Cardiac muscle cell (in vitro differentiated cells and primary cell): ENCODE measurements at regions not wholly inside any gene's neighbourhood (a gene's known extent, or its start where the extent isn't known, plus 50 kb on each side); places are given as distances from the start of the nearest gene placed in this dataset.
"Not testable (repeated sequence)": the region's sequence is repeated elsewhere in the genome, so short reads cannot be mapped to it uniquely, and the experiment has no call there.

ENCODE experiments used
- DNase-seq, 2 donors: peaks; one replicate each; pipeline versions ENCODE4 v3.0.0 to v3.0.0-alpha.2; 2010 to 2017; ENCODE audit warnings: low read depth in 1 of 2, low spot score in 1 of 2
- H3K27ac ChIP-seq: fragments of 200-600 bp; sonication (generic); 2 replicates; pipeline ENCODE4 v1.5.1; 2016
- H3K27me3 ChIP-seq: fragments of 200-600 bp; sonication (generic); 2 replicates; pipeline ENCODE4 v1.6.0; 2016; ENCODE audit warnings: control low read depth
- H3K36me3 ChIP-seq: fragments of 200-600 bp; sonication (generic); 2 replicates; pipeline ENCODE4 v1.5.1; 2016; ENCODE audit warnings: control low read depth
- H3K4me1 ChIP-seq: fragments of 200-600 bp; sonication (generic); 2 replicates; pipeline ENCODE4 v1.8.1; 2017; ENCODE audit warnings: low read depth, mild to moderate bottlenecking, mixed run types
- H3K4me3 ChIP-seq: fragments of 200-600 bp; sonication (generic); 2 replicates; pipeline ENCODE4 v1.5.1; 2016; ENCODE audit warnings: mild to moderate bottlenecking
- H3K9me3 ChIP-seq: fragments of 200-600 bp; sonication (generic); 2 replicates; pipeline ENCODE4 v1.5.1; 2017; ENCODE audit warnings: low read depth, mild to moderate bottlenecking, control low read depth
- TF ChIP-seq, protein P1 (sequence below): IDR thresholded peaks from 2 replicates; pipeline ENCODE4 v1.5.1; 2012; ENCODE audit warnings: low read depth, mild to moderate bottlenecking, low read length

DNA sequence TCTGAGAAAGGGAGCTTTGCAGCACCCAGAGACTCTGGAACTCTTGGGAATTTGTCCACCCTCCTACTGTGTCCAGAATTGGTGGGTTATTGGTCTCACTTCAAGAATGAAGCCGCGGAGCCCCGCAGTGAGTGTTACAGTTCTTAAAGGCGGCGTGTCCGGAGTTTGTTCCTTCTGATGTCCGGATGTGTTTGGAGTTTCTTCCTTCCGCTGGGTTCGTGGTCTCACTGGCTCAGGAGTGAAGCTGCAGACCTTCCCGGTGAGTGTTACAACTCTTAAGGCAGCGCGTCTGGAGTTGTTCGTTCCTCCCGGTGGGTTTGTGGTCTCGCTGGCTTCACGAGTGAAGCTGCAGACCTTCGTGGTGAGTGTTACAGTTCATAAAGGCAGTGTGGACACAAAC lies 824.7 kb downstream of the LRRTM4 start:
- not testable (repeated sequence) for H3K27ac ChIP-seq, H3K4me3 ChIP-seq, H3K4me1 ChIP-seq, DNase-seq, H3K27me3 ChIP-seq, H3K36me3 ChIP-seq, H3K9me3 ChIP-seq

DNA sequence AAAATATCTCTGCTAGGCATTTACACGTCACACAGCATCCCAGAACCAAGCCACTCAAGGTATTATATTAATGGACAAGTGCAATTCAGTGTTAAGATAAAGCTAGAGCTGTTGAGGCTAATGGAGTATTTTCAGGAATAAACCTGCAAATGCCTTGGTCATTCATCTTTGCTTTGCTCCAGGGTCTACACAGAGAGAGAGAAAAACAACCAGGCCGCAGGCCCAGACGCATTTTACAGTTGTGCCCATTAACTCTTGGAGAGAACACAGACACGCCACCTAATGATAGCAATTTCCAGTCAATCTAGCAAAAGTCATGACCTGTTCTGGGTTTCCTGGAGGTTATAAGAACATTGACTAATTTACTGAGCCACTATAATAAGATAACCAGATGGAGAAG lies 829.3 kb downstream of the LRRTM4 start:
- TF ChIP-seq, protein P1, sequence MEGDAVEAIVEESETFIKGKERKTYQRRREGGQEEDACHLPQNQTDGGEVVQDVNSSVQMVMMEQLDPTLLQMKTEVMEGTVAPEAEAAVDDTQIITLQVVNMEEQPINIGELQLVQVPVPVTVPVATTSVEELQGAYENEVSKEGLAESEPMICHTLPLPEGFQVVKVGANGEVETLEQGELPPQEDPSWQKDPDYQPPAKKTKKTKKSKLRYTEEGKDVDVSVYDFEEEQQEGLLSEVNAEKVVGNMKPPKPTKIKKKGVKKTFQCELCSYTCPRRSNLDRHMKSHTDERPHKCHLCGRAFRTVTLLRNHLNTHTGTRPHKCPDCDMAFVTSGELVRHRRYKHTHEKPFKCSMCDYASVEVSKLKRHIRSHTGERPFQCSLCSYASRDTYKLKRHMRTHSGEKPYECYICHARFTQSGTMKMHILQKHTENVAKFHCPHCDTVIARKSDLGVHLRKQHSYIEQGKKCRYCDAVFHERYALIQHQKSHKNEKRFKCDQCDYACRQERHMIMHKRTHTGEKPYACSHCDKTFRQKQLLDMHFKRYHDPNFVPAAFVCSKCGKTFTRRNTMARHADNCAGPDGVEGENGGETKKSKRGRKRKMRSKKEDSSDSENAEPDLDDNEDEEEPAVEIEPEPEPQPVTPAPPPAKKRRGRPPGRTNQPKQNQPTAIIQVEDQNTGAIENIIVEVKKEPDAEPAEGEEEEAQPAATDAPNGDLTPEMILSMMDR, result no peak
- Histone ChIP-seq H3K27ac (no peak overlapping the region), H3K4me3 (no peak overlapping the region), H3K36me3 (no peaks in the 10 kb centered on the region), H3K4me1 (no peaks in the 10 kb centered on the region), H3K9me3 (no peaks in the 10 kb centered on the region), H3K27me3 (no peaks in the 10 kb centered on the region)
- no peak for DNase-seq

DNA sequence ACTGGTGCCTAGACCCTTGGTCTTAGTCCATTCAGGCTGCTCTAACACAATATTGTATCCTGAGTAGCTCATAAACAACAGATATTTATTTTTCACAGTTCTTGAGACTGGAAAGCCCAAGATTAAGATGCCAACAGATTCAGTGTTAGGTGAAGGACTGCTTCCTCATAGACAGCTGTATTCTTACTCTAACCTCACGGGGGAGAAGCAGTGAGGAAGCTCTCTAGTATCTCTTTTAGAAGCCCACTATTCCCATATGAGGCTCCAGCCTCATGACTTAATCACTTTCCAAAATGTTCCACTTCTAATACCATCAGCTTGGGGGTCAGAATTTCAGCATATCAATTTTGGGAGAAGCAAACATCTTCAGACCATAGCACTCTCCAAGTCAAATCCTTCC lies 833.4 kb downstream of the LRRTM4 start:
- Histone ChIP-seq H3K27ac (no peak overlapping the region), H3K4me1 (no peaks in the 10 kb centered on the region), H3K27me3 (no peaks in the 10 kb centered on the region), H3K36me3 (no peaks in the 10 kb centered on the region), H3K9me3 (no peaks in the 10 kb centered on the region), H3K4me3 (no peak overlapping the region)
- TF ChIP-seq, protein P1, result no peak
- DNase-seq, result no peak

DNA sequence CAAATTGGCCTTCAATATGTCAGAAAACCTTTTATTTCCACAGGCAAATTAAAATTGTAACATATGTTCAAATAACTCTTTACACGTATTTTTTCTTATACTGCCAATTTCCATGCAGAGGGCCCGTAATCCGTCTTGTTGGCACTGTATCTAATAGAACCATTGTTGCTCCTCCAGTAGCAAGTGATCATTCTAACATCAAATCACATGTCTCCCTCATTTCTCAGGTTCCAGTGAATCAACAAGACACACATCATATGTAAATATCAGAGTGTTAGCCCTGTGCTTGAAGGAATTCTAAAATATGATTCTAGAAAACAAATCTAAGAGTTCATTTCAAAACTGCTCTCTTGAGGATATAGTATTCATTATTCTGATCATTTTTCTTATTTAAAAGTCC lies 834.3 kb downstream of the LRRTM4 start:
- H3K4me3 ChIP-seq, result no peak overlapping the region
- H3K4me1 ChIP-seq, result no peaks in the 10 kb centered on the region
- no peaks in the 10 kb centered on the region for H3K36me3 ChIP-seq
- TF ChIP-seq, protein P1, result no peak
- no peaks in the 10 kb centered on the region for H3K27me3 ChIP-seq
- H3K9me3 ChIP-seq, result no peaks in the 10 kb centered on the region
- DNase-seq, result no peak
- no peak overlapping the region for H3K27ac ChIP-seq

DNA sequence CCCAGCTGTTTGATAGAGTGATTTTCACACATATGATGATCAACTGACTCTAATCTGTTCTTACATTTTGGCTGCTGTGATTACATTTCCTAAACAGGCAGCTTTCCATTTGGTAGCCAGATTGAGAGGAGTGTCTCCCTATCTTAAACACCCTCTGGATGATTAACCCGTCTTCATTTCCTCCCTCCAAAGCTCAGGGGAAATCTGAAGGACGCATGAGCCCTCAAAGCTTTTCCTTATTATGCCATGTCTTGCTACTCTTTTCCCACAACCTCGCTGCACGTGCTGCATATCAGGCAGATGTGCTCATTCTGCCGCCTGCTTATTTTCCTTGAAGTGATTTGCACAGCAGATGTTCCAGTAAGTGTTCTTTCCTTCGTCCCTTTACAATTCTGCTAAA lies 837.4 kb downstream of the LRRTM4 start:
- H3K9me3 ChIP-seq, result no peaks in the 10 kb centered on the region
- H3K27ac ChIP-seq, result no peak overlapping the region
- H3K4me3 ChIP-seq, result no peak overlapping the region
- H3K27me3 ChIP-seq, result no peaks in the 10 kb centered on the region
- TF ChIP-seq, protein P1, result no peak
- H3K36me3 ChIP-seq, result no peaks in the 10 kb centered on the region
- DNase-seq, result no peak
- H3K4me1 ChIP-seq, result no peaks in the 10 kb centered on the region

DNA sequence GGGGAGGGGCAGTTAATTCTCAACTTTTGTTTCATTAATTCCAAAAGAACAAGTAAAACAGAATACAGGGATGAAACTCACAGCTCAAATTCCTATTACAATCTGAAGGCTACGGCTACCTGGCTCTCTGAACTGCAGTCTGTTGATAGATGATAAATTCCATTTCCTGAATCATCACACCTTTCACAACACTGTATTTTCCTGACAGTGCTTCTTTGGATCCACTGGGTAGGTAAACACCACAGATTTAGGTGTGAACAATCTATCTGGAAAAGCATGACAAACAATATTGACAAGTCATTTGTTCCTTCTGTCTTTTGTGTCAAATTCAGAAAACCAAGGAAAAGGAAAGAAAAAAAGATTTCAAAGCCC lies 843.2 kb downstream of the LRRTM4 start:
- H3K36me3 ChIP-seq, result no peaks in the 10 kb centered on the region
- no peak overlapping the region for H3K4me3 ChIP-seq
- H3K4me1 ChIP-seq, result peaks cover 10% of the 10 kb centered on the region
- TF ChIP-seq, protein P1, result no peak
- no peak for DNase-seq
- no peaks in the 10 kb centered on the region for H3K27me3 ChIP-seq
- no peaks in the 10 kb centered on the region for H3K9me3 ChIP-seq
- no peak overlapping the region for H3K27ac ChIP-seq
